ENCODE measurements at regions not wholly inside any gene's neighbourhood (a gene's known extent, or its start where the extent isn't known, plus 50 kb on each side); places are given as distances from the start of the nearest gene placed in this dataset.

GRCh38 chr21:28826569-28826968 lies 166.1 kb downstream of the LTN1 start:
- H3K36me3 ChIP-seq (ENCODE audit: control insufficient read depth, insufficient read depth, low read length), result no peaks in the 10 kb centered on the region
- no peak for DNase-seq (ENCODE audit: low read depth, low spot score)
- in situ Hi-C loops (cut with HindIII; ENCODE audit: low pct_unique_long_range_greater_than_20kb, low sequenced_read_pairs) (no loop called here), intact Hi-C loops (cut with micrococcal nuclease; ENCODE audit: unreplicated experiment) (no loop called here)
- CTCF ChIA-PET, result no interaction called here
- no peaks in the 10 kb centered on the region for H3K27me3 ChIP-seq (ENCODE audit: control insufficient read depth, insufficient read depth, low read length)
- H3K4me1 ChIP-seq (ENCODE audit: control insufficient read depth, insufficient read depth, low read length), result peaks cover 3% of the 10 kb centered on the region; the same call in 1 of the 2 replicates
- no peak for ATAC-seq
- POLR2A ChIA-PET, result no interaction called here
- no peak overlapping the region for H3K27ac ChIP-seq (ENCODE audit: low read length)
- no TSS peak for BruUV-seq (replicated peaks)
- TF ChIP-seq POLR2AphosphoS5 (IDR thresholded peaks at IDR 0.05; ENCODE audit: low read depth, low read length), result no peak
- no peak for TF ChIP-seq REST (IDR thresholded peaks at IDR 0.05; ENCODE audit: insufficient read depth in 1 of 2, low read depth in 2 of 2, low read length in 1 of 2)
- no peak for TF ChIP-seq SIN3A (IDR thresholded peaks at IDR 0.05; ENCODE audit: borderline replicate concordance, insufficient read depth, low read depth, low read length)
- no peak for TF ChIP-seq CTCF (IDR thresholded peaks at IDR 0.05)
- no peak for TF ChIP-seq TCF7L2 (IDR thresholded peaks at IDR 0.05; ENCODE audit: low read depth, low read length)
- no peak overlapping the region for H3K4me3 ChIP-seq (ENCODE audit: low read depth in 2 of 2, low read length in 2 of 2)
- no peaks in the 10 kb centered on the region for H3K9me3 ChIP-seq (ENCODE audit: control insufficient read depth, insufficient read depth, low read depth, low read length)

GRCh38 chr21:28826021-28826420 lies 166.7 kb downstream of the LTN1 start:
- BruUV-seq (replicated peaks), result no TSS peak
- Histone ChIP-seq H3K27ac (ENCODE audit: low read length) (peak overlapping the region; percentile 29; the same call in 1 of the 2 replicates), H3K4me3 (ENCODE audit: low read depth in 2 of 2, low read length in 2 of 2) (no peak overlapping the region), H3K9me3 (ENCODE audit: control insufficient read depth, insufficient read depth, low read depth, low read length) (no peaks in the 10 kb centered on the region), H3K4me1 (ENCODE audit: control insufficient read depth, insufficient read depth, low read length) (peaks cover 3% of the 10 kb centered on the region; the same call in 1 of the 2 replicates), H3K27me3 (ENCODE audit: control insufficient read depth, insufficient read depth, low read length) (no peaks in the 10 kb centered on the region), H3K36me3 (ENCODE audit: control insufficient read depth, insufficient read depth, low read length) (no peaks in the 10 kb centered on the region)
- intact Hi-C loops (cut with micrococcal nuclease; ENCODE audit: unreplicated experiment), result no loop called here
- DNase-seq (ENCODE audit: low read depth, low spot score) (no peak), ATAC-seq (no peak)
- ChIA-PET CTCF (no interaction called here), POLR2A (no interaction called here)
- in situ Hi-C loops (cut with HindIII; ENCODE audit: low pct_unique_long_range_greater_than_20kb, low sequenced_read_pairs), result no loop called here
- no peak for TF ChIP-seq POLR2AphosphoS5 (IDR thresholded peaks at IDR 0.05; ENCODE audit: low read depth, low read length)
- no peak for TF ChIP-seq REST (IDR thresholded peaks at IDR 0.05; ENCODE audit: insufficient read depth in 1 of 2, low read depth in 2 of 2, low read length in 1 of 2)
- TF ChIP-seq CTCF (IDR thresholded peaks at IDR 0.05), result no peak
- no peak for TF ChIP-seq SIN3A (IDR thresholded peaks at IDR 0.05; ENCODE audit: borderline replicate concordance, insufficient read depth, low read depth, low read length)
- no peak for TF ChIP-seq TCF7L2 (IDR thresholded peaks at IDR 0.05; ENCODE audit: low read depth, low read length)
